KMS-11 (cell line): ENCODE measurements at regions not wholly inside any gene's neighbourhood (a gene's known extent, or its start where the extent isn't known, plus 50 kb on each side); places are given as distances from the start of the nearest gene placed in this dataset.

ENCODE experiments used
- H2AFZ ChIP-seq: fragments of 200-600 bp; sonication (generic); 2 replicates; pipeline ENCODE4 v1.6.1; 2016; ENCODE audit warnings: antibody characterized with exemption, mixed run types, low read depth
- H3K27ac ChIP-seq: fragments of 200-600 bp; sonication (generic); 2 replicates; pipeline ENCODE4 v1.6.1; 2016; ENCODE audit warnings: mild to moderate bottlenecking, mixed run types
- H3K27me3 ChIP-seq: fragments of 200-600 bp; sonication (generic); 2 replicates; pipeline ENCODE4 v1.6.1; 2017; ENCODE audit warnings: mild to moderate bottlenecking, low read depth, mixed run types, moderate library complexity; ENCODE audit not compliant: insufficient read depth
- H3K36me3 ChIP-seq: fragments of 200-600 bp; sonication (generic); 2 replicates; pipeline ENCODE4 v1.6.1; 2017; ENCODE audit warnings: mild to moderate bottlenecking, mixed run types; ENCODE audit not compliant: insufficient read depth
- H3K4me1 ChIP-seq: fragments of 200-600 bp; sonication (generic); 2 replicates; pipeline ENCODE4 v1.6.1; 2016; ENCODE audit warnings: mild to moderate bottlenecking, low read depth, mixed run types; ENCODE audit not compliant: poor library complexity, severe bottlenecking
- H3K4me2 ChIP-seq: fragments of 200-600 bp; sonication (generic); 2 replicates; pipeline ENCODE4 v1.7.0; 2016; ENCODE audit warnings: mild to moderate bottlenecking, mixed run types
- H3K4me3 ChIP-seq: fragments of 200-600 bp; sonication (generic); IDR thresholded peaks from 2 replicates; pipeline ENCODE4 v1.6.1; 2017; ENCODE audit warnings: low read depth, low read length, mixed read lengths; ENCODE audit not compliant: insufficient read depth
- H3K79me2 ChIP-seq: fragments of 200-600 bp; sonication (generic); 2 replicates; pipeline ENCODE4 v1.6.1; 2016; ENCODE audit warnings: low read depth, mixed run types; ENCODE audit not compliant: insufficient read depth
- H3K9ac ChIP-seq: fragments of 200-600 bp; sonication (generic); 2 replicates; pipeline ENCODE4 v1.6.1; 2016; ENCODE audit warnings: mild to moderate bottlenecking, mixed run types
- H4K20me1 ChIP-seq: fragments of 200-600 bp; sonication (generic); 2 replicates; pipeline ENCODE4 v1.6.1; 2016; ENCODE audit warnings: mild to moderate bottlenecking, mixed run types; ENCODE audit not compliant: insufficient read depth
- TF ChIP-seq, protein P1 (sequence below): fragments of 200-600 bp; sonication (generic); conservative IDR thresholded peaks from 2 replicates; pipeline ENCODE4 v1.6.1; 2017; ENCODE audit warnings: low read depth, mild to moderate bottlenecking, antibody characterized with exemption, low read length, moderate library complexity, mixed read lengths

GRCh38 chr2:125172181-125172580, 1147.1 kb downstream of the CNTNAP5 start:
- no peak overlapping the region for H3K9ac ChIP-seq
- no peak overlapping the region for H3K27ac ChIP-seq
- no peaks in the 10 kb centered on the region for H4K20me1 ChIP-seq
- H3K27me3 ChIP-seq: no peaks in the 10 kb centered on the region
- TF ChIP-seq, protein P1, sequence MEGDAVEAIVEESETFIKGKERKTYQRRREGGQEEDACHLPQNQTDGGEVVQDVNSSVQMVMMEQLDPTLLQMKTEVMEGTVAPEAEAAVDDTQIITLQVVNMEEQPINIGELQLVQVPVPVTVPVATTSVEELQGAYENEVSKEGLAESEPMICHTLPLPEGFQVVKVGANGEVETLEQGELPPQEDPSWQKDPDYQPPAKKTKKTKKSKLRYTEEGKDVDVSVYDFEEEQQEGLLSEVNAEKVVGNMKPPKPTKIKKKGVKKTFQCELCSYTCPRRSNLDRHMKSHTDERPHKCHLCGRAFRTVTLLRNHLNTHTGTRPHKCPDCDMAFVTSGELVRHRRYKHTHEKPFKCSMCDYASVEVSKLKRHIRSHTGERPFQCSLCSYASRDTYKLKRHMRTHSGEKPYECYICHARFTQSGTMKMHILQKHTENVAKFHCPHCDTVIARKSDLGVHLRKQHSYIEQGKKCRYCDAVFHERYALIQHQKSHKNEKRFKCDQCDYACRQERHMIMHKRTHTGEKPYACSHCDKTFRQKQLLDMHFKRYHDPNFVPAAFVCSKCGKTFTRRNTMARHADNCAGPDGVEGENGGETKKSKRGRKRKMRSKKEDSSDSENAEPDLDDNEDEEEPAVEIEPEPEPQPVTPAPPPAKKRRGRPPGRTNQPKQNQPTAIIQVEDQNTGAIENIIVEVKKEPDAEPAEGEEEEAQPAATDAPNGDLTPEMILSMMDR: no peak
- H3K4me1 ChIP-seq: no peaks in the 10 kb centered on the region
- H3K36me3 ChIP-seq: no peaks in the 10 kb centered on the region
- no peak overlapping the region for H2AFZ ChIP-seq
- no peak overlapping the region for H3K4me3 ChIP-seq
- no peak overlapping the region for H3K4me2 ChIP-seq
- H3K79me2 ChIP-seq: no peaks in the 10 kb centered on the region

- H4K20me1 ChIP-seq: no peaks in the 10 kb centered on the region
- no peak overlapping the region for H3K4me3 ChIP-seq
- no peaks in the 10 kb centered on the region for H3K4me1 ChIP-seq
- no peak overlapping the region for H3K27ac ChIP-seq
- no peak overlapping the region for H2AFZ ChIP-seq
- TF ChIP-seq, protein P1: no peak
- H3K4me2 ChIP-seq: no peak overlapping the region
- no peaks in the 10 kb centered on the region for H3K79me2 ChIP-seq
- H3K36me3 ChIP-seq: no peaks in the 10 kb centered on the region
- no peak overlapping the region for H3K9ac ChIP-seq
- no peaks in the 10 kb centered on the region for H3K27me3 ChIP-seq
These were observed 1150.3 kb downstream of the CNTNAP5 start for GRCh38 chr2:125175415-125175814.

- no peak overlapping the region for H3K4me3 ChIP-seq
- H4K20me1 ChIP-seq: no peaks in the 10 kb centered on the region
- no peaks in the 10 kb centered on the region for H3K36me3 ChIP-seq
- no peak overlapping the region for H3K4me2 ChIP-seq
- H3K27me3 ChIP-seq: no peaks in the 10 kb centered on the region
- H3K9ac ChIP-seq: no peak overlapping the region
- no peak overlapping the region for H3K27ac ChIP-seq
- H3K79me2 ChIP-seq: no peaks in the 10 kb centered on the region
- TF ChIP-seq, protein P1: no peak
- H2AFZ ChIP-seq: no peak overlapping the region
- H3K4me1 ChIP-seq: no peaks in the 10 kb centered on the region
These were observed 1160.7 kb downstream of the CNTNAP5 start for GRCh38 chr2:125185691-125186270.

GRCh38 chr2:125207431-125207830, 1182.3 kb downstream of the CNTNAP5 start:
- TF ChIP-seq, protein P1: no peak
- H2AFZ ChIP-seq: no peak overlapping the region

More at GRCh38 chr2:125207431-125207830, 1182.3 kb downstream of the CNTNAP5 start:
- no peaks in the 10 kb centered on the region for H3K79me2 ChIP-seq
- no peak overlapping the region for H3K27ac ChIP-seq
- no peak overlapping the region for H3K4me2 ChIP-seq
- H4K20me1 ChIP-seq: no peaks in the 10 kb centered on the region
- no peaks in the 10 kb centered on the region for H3K4me1 ChIP-seq
- no peak overlapping the region for H3K9ac ChIP-seq
- H3K27me3 ChIP-seq: no peaks in the 10 kb centered on the region
- no peak overlapping the region for H3K4me3 ChIP-seq
- H3K36me3 ChIP-seq: no peaks in the 10 kb centered on the region
